Aorta (tissue), 5 donors: ENCODE measurements at regions not wholly inside any gene's neighbourhood (a gene's known extent, or its start where the extent isn't known, plus 50 kb on each side); places are given as distances from the start of the nearest gene placed in this dataset.
"Not testable (repeated sequence)": the region's sequence is repeated elsewhere in the genome, so short reads cannot be mapped to it uniquely, and the experiment has no call there.

ENCODE experiments used
- ATAC-seq: fragments of 200-7000 bp; cut with Tn5 transposase; one replicate; pipeline ENCODE4 v1.9.1; 2022; ENCODE audit warnings: moderate library complexity; ENCODE audit not compliant: low FRiP score
- DNase-seq, 2 donors: peaks; one replicate each; pipeline ENCODE4 v3.0.0-alpha.2; 2020
- H3K27ac ChIP-seq, 2 donors: one replicate each; pipeline ENCODE4 v1.5.1; 2013; ENCODE audit warnings: low read length in 2 of 2, mild to moderate bottlenecking in 2 of 2, moderate library complexity in 2 of 2, control low read depth in 1 of 2, inconsistent platforms in 1 of 2, low read depth in 1 of 2
- H3K27me3 ChIP-seq, 2 donors: one replicate each; pipeline ENCODE4 v1.6.1; 2013; ENCODE audit warnings: control low read depth in 1 of 2, low read length in 1 of 2, mild to moderate bottlenecking in 1 of 2, moderate library complexity in 1 of 2; ENCODE audit not compliant: insufficient read depth in 2 of 2, control insufficient read depth in 1 of 2
- H3K36me3 ChIP-seq, 2 donors: one replicate each; pipeline ENCODE4 v1.6.1; 2013; ENCODE audit warnings: control low read depth in 1 of 2, low read length in 1 of 2, mild to moderate bottlenecking in 1 of 2; ENCODE audit not compliant: insufficient read depth in 2 of 2, control insufficient read depth in 1 of 2
- H3K4me1 ChIP-seq, 2 donors: one replicate each; pipeline ENCODE4 v1.6.1; 2013; ENCODE audit warnings: low read length in 2 of 2, control low read depth in 1 of 2, mild to moderate bottlenecking in 1 of 2, moderate library complexity in 1 of 2; ENCODE audit not compliant: insufficient read depth in 2 of 2, control insufficient read depth in 1 of 2
- H3K4me3 ChIP-seq, 2 donors: one replicate each; pipeline ENCODE4 v1.5.1; 2013; ENCODE audit warnings: low read length in 2 of 2, control low read depth in 1 of 2, mild to moderate bottlenecking in 1 of 2
- H3K9me3 ChIP-seq: one replicate; pipeline ENCODE4 v1.6.1; 2013; ENCODE audit warnings: mild to moderate bottlenecking, low read length; ENCODE audit not compliant: control insufficient read depth
- WGBS, 2 donors: extraction: QIAGEN DNeasy Blood & Tissue Kit; methylation state at CpG; one replicate each; pipeline ENCODE4 v1.1.7; 2013; 5-methylcytosine and 5-hydroxymethylcytosine counted together
- intact Hi-C, 2 donors: fragments of 100-400 bp; cut with DNase I; formaldehyde crosslinking; loops; one replicate each; pipeline versions ENCODE4 v1.14.2 to v1.15.0; 2022
- donor health status: healthy with polysubstance abuse.
- donor health status: Bipolar disorder and iron deficiency.
- donor health status: DM: no; HTN: no; CAD: no.
- donor health status: DM: no; HTN: no; CAD: no.
- donor health status: DM: yes; HTN: yes; CAD: no.

DNA sequence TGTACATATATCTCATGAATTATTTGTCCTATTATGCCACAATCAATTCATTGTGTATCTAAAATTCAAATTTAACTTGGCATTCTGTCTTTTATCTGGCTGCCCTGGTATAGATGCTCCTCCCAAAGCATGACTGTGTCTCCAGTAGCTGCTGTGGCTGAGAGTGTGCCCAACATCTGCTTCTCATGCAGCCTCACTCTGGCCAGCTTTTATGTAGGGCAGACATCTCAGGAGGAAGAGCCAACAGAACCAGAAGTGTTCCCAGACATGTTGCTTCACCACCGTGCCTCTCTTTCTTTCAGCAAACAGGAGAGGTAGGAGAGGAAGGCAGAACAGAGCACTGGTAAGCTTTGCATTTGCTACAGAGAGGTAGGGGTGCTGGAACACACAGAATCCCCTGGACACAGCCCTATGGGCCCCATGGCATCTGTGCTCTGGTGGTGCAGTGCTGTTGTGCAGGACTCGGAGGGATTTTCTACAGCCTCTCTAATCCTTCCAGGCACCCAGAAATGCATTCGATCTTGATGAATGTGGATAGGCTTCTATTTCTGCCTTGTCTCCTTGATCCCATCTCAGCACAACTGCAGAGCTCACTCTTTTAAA, 637.1 kb downstream of the UTRN start:
- no peaks in the 10 kb centered on the region for H3K27me3 ChIP-seq
- H3K36me3 ChIP-seq = no peaks in the 10 kb centered on the region
- no peak overlapping the region for H3K4me3 ChIP-seq
- WGBS, 2 donors = 52 to 57% methylated on average over 3 of the region's 3 CpGs
- H3K27ac ChIP-seq = no peak overlapping the region
- DNase-seq (no peak), ATAC-seq (peak; percentile 36)
- intact Hi-C loops = no loop called here
- H3K4me1 ChIP-seq = no peaks in the 10 kb centered on the region
- no peaks in the 10 kb centered on the region for H3K9me3 ChIP-seq

DNA sequence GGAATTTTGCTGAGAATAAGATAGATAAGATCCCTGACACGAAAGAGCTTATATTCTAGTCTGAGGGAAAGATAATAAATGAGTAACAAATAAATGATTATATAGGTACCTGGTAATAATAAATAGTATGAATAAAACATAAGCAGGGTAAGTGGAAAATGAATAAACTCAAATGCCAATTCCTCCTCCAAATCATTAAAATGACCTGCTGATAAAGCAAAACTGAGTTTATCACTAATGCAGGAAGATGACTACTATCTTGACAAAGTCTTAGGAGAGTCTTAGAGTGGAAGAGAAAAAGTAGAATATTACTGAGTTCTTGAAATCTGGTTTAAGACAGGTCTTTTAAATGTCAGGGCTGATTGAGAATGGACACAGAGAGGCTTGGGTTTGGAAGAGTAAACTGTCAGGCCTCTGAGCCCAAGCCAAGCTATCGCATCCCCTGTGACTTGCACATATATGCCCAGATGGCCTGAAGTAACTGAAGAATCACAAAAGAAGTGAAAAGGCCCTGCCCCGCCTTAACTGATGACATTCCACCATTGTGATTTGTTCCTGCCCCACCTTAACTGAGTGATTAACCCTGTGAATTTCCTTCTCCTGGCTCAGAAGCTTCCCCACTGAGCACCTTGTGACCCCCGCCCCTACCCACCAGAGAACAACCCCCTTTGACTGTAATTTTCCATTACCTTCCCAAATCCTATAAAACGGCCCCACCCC, 637.8 kb downstream of the UTRN start:
- H3K27me3 ChIP-seq, H3K27ac ChIP-seq, H3K36me3 ChIP-seq, H3K4me1 ChIP-seq, H3K9me3 ChIP-seq, H3K4me3 ChIP-seq, ATAC-seq, intact Hi-C loops, DNase-seq: not testable (repeated sequence)
- 83 to 86% methylated on average over 3 to 4 of the region's 5 CpGs for WGBS, 2 donors

DNA sequence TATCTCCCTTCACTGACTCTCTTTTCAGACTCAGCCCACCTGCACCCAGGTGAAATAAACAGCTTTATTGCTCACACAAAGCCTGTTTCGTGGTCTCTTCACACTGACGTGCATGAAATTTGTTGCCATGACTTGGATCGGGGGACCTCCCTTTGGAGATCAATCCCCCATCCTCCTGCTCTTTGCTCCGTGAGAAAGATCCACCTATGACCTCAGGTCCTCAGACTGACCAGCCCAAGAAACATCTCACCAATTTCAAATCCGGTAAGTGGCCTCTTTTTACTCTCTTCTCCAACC, 638.3 kb downstream of the UTRN start:
- H3K36me3 ChIP-seq, H3K4me3 ChIP-seq, H3K27ac ChIP-seq, DNase-seq, ATAC-seq, intact Hi-C loops, H3K9me3 ChIP-seq, H3K27me3 ChIP-seq, H3K4me1 ChIP-seq: not testable (repeated sequence)
- 89 to 96% methylated on average over 4 of the region's 5 CpGs for WGBS, 2 donors

DNA sequence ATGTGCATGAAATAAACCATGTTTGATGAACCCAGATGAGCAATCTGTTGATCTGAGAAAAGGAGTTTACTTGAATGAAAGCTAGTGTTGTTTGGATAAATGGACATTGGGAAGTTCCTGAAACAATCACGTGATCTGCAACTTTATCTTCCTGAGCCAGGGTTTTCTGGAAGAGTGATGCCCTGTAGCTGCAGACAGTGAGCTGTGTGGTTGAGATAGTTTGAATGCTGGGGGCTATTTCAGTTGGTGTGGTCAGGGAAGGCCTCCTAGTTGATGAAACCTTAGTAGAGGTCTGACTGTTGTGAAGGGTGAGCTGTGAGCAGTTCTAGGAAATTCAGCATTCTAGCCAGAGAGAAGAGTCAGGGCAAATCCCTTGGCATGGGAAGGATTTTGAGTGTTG, 643.7 kb downstream of the UTRN start:
- no peak for ATAC-seq
- WGBS, 2 donors = 98 to 100% methylated on average over 1 of the region's 1 CpG
- H3K27ac ChIP-seq = no peak overlapping the region
- intact Hi-C loops = no loop called here
- H3K27me3 ChIP-seq = no peaks in the 10 kb centered on the region
- no peaks in the 10 kb centered on the region for H3K9me3 ChIP-seq
- H3K4me3 ChIP-seq = no peak overlapping the region
- H3K36me3 ChIP-seq = no peaks in the 10 kb centered on the region
- no peaks in the 10 kb centered on the region for H3K4me1 ChIP-seq
- DNase-seq = no peak

GRCh38 chr6:144929262-144929661, 644.1 kb downstream of the UTRN start:
- no peak for DNase-seq
- intact Hi-C loops = no loop called here
- Histone ChIP-seq H3K4me3 (no peak overlapping the region), H3K4me1 (no peaks in the 10 kb centered on the region), H3K36me3 (no peaks in the 10 kb centered on the region), H3K27ac (no peak overlapping the region), H3K27me3 (no peaks in the 10 kb centered on the region), H3K9me3 (no peaks in the 10 kb centered on the region)
- no peak for ATAC-seq
- 94 to 100% methylated on average over 1 of the region's 1 CpG for WGBS, 2 donors

- DNase-seq (no peak), ATAC-seq (no peak)
- no peak overlapping the region for H3K27ac ChIP-seq
- WGBS, 2 donors = 60 to 63% methylated on average over 6 of the region's 6 CpGs
- no peaks in the 10 kb centered on the region for H3K27me3 ChIP-seq
- no peaks in the 10 kb centered on the region for H3K9me3 ChIP-seq
- intact Hi-C loops = loop anchor here (5.0 to 10.0 kb wide), 2 partner anchors 347 to 349 kb away; no protein-coding TSS in a partner anchor
- H3K36me3 ChIP-seq = no peaks in the 10 kb centered on the region
- H3K4me1 ChIP-seq = no peaks in the 10 kb centered on the region
- H3K4me3 ChIP-seq = no peak overlapping the region
Observed at GRCh38 chr6:144931172-144932035, 646.3 kb downstream of the UTRN start.

DNA sequence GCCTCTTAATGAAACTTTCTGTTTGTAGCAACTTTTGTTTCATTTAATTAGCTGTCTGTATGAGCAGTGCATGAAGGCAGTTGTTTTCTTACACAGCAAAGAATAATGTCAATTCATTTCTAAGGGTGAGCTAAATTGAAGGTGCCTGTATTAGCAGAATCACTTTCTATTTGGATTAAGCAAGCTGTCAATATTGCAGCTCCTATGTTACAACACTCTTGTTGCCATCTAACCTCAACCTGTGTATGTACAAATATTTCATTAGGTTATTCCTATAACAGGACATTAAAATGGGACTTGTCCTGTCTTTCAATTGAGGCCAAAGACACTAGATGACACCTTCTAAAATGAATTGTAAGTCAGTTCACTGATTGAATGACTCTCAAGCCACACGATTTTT, 647.5 kb downstream of the UTRN start:
- no peak for DNase-seq
- H3K36me3 ChIP-seq = no peaks in the 10 kb centered on the region
- H3K4me1 ChIP-seq = no peaks in the 10 kb centered on the region
- no peaks in the 10 kb centered on the region for H3K27me3 ChIP-seq
- intact Hi-C loops = loop anchor here (5.0 to 10.0 kb wide), 2 partner anchors 348 to 350 kb away; no protein-coding TSS in a partner anchor
- 72 to 83% methylated on average over 1 of the region's 1 CpG for WGBS, 2 donors
- no peak overlapping the region for H3K4me3 ChIP-seq
- no peak for ATAC-seq
- no peak overlapping the region for H3K27ac ChIP-seq
- H3K9me3 ChIP-seq = no peaks in the 10 kb centered on the region

GRCh38 chr6:144935181-144935580, 650.0 kb downstream of the UTRN start:
- H3K4me3 ChIP-seq = no peak overlapping the region
- no peaks in the 10 kb centered on the region for H3K4me1 ChIP-seq
- no peaks in the 10 kb centered on the region for H3K27me3 ChIP-seq
- no peak overlapping the region for H3K27ac ChIP-seq
- H3K9me3 ChIP-seq = no peaks in the 10 kb centered on the region
- intact Hi-C loops = loop anchor here in 1 of 2 donors (10.0 kb wide), 1 partner anchor 350 kb away; no protein-coding TSS in a partner anchor
- H3K36me3 ChIP-seq = no peaks in the 10 kb centered on the region
- DNase-seq (no peak), ATAC-seq (no peak)
